Head of caudate nucleus (tissue), 42 donors: ENCODE measurements at regions not wholly inside any gene's neighbourhood (a gene's known extent, or its start where the extent isn't known, plus 50 kb on each side); places are given as distances from the start of the nearest gene placed in this dataset.
A peak's percentile ranks its signal among the peaks of the same experiment; 100 is the strongest.
"Not testable (repeated sequence)": the region's sequence is repeated elsewhere in the genome, so short reads cannot be mapped to it uniquely, and the experiment has no call there.

Source experiments
- DNase-seq, 42 donors: peaks; one replicate each; pipeline versions ENCODE4 v3.0.0 to v3.0.0-alpha.2; 2020 to 2021; ENCODE audit warnings: mixed read lengths in 7 of 42
- intact Hi-C: fragments of 100-400 bp; cut with DNase I; formaldehyde crosslinking; loops from one replicate; pipeline ENCODE4 v1.15.0; 2022

GRCh38 chr2:14420851-14421250 lies 211.7 kb upstream of the LRATD1 start:
- intact Hi-C loops, result no loop called here
- no peak for DNase-seq

DNA sequence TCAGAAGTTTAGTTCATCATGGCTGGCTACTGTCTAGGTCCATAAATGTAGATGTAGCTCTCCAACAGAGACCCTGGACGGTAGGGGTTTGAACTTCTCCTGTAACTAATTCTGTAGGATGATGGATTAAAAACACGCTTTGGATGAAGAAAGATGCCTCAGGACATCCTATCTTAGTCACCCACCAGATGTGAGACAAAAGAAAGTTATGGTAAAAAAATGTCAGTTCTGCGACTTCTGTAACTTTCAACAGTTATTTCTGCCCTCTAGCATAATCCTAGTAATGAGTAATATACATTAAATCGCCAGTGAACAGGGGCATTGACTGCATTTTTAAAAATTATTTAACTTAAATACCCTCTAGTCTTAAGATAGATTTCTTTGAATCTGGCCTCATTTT lies 210.1 kb upstream of the LRATD1 start:
- DNase-seq, result no peak
- intact Hi-C loops, result no loop called here

GRCh38 chr2:14423145-14423906 lies 209.2 kb upstream of the LRATD1 start:
- DNase-seq, result no peak
- intact Hi-C loops, result no loop called here

DNA sequence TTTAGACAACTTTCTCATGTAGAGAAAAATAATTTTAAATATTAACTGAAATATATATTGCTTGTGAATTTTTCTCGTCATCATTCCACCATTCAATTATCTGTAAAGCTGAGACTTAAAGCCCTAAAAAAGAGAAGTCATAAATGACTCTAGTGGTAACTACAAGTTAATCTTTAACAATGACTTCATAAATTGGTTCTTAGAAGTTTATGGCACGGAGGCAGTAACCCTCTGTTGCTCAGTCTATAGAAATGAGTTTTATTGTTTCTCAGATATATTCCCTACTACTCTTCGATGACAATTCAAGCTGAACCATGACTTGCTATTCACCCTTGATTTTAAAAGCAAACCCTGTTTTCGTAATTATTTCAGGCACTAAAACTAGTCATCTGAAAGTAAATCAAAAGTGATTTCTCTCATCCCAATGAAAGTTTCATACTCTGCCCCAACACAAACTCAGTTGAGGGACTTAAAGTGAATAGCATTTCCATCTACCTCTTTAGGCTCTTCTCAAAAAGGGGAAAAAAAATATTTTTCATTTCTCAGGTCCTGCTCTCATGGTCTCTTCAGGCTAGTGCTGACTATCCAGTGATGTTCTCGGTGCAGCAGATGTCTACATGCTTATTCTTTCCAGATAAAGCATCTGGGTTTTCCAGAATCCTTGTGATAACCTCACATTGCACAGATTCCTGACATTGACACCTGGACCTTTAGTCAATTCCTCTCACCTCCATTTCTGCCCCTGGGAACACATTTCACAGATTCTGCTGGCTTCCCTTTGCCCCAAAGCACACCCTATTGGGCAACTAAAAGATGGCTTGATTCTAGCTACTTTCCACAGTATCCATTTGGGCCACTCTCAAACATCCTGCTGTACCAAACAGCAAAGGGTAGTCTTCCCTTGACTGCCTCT lies 207.8 kb upstream of the LRATD1 start:
- intact Hi-C loops, result no loop called here
- DNase-seq, result no peak

DNA sequence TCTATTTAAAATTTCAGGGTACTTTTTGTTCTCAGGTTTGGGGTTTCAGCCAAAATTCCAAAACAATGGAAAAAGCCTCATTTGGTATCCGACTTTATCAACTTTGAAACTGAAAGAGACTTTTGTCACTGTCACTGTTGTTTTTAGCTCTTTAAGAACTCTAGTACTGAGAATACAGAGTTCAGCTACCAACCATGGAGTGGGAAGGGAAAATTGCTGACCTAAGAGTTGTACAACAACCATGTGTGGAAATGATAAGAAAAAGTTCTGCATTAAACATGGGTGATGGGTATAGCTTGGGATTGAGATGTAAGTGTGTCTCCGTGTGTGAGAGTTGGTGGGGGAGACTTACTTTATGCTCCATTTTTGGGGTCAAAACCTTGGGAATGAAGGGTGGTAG lies 206.6 kb upstream of the LRATD1 start:
- no peak for DNase-seq
- intact Hi-C loops, result no loop called here

- DNase-seq, result peak in 1 of 42 donors; percentile 11
- intact Hi-C loops, result no loop called here
Measured at GRCh38 chr2:14428056-14428455, 204.5 kb upstream of the LRATD1 start.

DNA sequence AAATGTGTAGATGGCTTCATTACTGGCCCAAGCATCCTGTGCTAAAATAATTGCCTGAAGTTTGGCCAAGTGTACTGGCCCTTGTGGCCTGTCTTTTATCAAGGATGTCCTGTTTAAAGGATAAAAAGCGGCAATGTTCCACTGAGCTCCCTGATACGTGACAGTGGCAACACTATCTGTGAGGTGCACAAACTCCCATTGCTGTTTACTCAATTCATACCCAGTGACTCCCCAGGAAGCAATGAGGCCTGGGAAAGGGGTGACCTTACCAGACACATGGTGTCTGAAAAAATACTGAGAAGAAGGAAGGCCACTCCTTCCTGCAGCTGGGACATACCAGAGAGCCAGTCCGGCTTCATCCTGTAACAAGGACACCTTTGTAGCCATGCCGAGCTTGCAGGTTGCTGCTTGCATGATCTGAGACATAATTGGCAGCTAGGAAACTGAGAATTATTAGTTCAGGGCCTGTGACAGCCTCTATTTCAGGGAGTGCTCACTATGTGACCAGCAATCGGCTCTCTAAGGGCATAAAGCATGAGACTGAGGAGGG lies 198.5 kb upstream of the LRATD1 start:
- DNase-seq, result no peak
- intact Hi-C loops, result no loop called here

DNA sequence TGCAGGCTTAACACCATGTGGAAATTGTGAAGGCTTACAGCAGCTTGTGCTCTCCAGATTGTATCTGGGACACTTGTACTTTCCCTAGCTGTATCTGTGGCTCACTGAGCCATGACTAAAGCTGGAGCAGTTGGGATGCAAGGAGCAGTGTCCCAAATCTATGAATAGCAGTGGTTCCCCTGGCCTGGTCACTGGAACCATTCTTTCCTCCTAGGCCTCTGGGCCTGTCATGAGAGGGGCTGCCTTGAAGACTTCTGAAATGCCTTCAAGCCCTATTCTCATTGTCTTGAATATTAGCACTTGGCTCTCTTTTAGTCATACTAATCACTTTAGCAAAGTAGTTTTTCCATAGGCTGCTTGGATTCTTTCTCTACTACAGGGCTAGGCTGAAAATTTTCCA lies 186.8 kb upstream of the LRATD1 start:
- intact Hi-C loops, result no loop called here
- no peak for DNase-seq

DNA sequence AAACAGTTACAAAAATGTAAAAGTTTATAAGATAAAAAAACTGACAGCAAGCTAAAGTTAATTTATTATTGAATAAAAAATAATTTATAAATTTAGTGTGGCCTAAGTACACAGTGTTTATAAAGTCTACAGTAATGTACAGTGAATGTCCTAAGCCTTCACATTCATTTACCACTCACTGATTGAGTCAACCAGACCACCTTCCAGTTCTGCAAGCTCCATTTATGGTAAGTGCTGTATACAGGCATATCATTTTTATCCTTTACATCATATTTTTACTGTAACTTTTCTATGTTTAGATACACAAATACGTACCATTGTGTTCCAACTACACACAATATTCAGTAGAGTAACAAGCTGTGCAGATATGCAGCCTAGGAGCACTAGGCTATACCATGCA lies 184.2 kb upstream of the LRATD1 start:
- no peak for DNase-seq
- intact Hi-C loops, result no loop called here

GRCh38 chr2:14451312-14451711 lies 181.2 kb upstream of the LRATD1 start:
- no peak for DNase-seq
- intact Hi-C loops, result no loop called here

- DNase-seq, result no peak
- intact Hi-C loops, result no loop called here
Measured at GRCh38 chr2:14454202-14454601, 178.3 kb upstream of the LRATD1 start.

GRCh38 chr2:14459786-14460325 lies 172.7 kb upstream of the LRATD1 start:
- intact Hi-C loops, result no loop called here
- DNase-seq, result no peak

DNA sequence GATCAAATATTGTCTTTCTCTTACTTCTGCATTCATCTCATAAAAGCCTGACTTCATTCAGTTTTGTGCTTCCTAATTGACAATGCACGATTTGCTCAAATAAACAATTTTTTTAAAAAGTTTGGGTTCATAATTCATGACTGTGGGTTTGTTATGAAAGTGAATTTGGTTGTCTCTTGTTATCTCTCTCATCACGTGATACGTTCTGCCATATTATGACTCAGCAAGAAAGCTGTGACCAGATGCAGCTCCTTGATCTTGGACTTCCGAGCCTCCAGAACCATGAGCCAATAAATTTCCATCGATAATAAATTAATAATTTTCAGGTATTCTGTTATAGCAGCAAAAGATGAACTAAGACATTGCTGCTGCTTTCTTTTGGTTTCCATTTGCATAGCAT lies 156.5 kb upstream of the LRATD1 start:
- intact Hi-C loops, result no loop called here

DNA sequence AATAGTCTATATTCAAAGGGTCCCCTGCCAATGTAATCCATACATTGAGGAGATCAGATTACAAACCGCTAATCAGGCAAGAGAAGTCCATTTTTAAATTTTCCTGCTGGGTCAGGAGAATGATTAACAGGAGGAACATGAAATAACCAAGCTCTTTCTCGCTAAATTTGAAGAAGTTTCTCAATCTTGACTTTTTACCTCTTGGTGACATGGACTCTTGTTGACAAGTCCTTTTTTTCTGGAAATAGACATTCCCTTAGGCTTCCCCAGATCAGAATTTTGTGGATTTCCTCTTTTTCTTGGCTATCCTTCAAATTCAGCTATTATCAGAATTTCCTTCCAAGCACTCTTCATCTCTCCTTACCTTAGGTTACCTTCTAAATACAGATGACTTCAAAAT lies 153.0 kb upstream of the LRATD1 start:
- DNase-seq, result no peak
- intact Hi-C loops, result no loop called here

More for the DNA sequence above, 156.5 kb upstream of the LRATD1 start:
- no peak for DNase-seq

GRCh38 chr2:14480120-14480519 lies 152.4 kb upstream of the LRATD1 start:
- intact Hi-C loops, result no loop called here

DNA sequence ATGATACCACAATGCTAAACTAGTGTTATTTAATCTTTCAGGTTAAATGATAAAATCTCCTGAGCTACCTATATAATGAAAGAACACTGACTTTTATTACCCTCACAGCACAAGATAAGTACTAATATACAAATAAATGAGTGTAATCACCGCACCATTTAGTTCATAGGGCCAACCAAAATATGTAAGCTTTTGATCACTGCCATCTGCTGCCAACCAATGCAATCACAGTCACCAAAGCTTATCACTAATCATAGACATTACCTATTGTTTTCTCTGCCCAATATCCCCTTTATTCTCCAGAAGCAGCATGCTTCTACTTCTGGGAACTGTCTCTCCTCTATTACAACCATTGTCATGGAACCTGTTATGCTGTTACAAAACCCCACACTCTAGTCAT lies 151.6 kb upstream of the LRATD1 start:
- no peak for DNase-seq
- intact Hi-C loops, result no loop called here

More at GRCh38 chr2:14480120-14480519, 152.4 kb upstream of the LRATD1 start:
- DNase-seq, result no peak

GRCh38 chr2:14492920-14493503 lies 139.5 kb upstream of the LRATD1 start:
- intact Hi-C loops, result no loop called here
- no peak for DNase-seq

DNA sequence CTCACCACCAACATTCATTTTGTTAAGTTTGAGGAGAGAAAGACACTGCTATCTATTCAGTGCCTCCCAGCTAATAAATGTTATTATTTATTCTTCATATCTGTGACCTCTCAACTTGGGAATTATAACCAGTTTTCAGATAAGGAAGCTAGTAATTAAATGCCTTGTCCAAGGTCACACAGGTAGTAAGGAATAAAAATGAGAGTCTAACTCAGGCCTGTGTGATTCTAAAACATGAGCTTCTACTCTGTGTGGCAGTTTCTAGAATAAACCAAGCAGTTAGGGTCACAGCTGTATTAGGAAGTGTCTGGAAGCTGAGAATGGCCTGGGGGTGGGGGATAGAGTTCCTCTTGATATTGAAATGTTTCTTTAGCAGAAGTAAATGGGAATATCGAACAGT lies 137.8 kb upstream of the LRATD1 start:
- intact Hi-C loops, result no loop called here
- no peak for DNase-seq

DNA sequence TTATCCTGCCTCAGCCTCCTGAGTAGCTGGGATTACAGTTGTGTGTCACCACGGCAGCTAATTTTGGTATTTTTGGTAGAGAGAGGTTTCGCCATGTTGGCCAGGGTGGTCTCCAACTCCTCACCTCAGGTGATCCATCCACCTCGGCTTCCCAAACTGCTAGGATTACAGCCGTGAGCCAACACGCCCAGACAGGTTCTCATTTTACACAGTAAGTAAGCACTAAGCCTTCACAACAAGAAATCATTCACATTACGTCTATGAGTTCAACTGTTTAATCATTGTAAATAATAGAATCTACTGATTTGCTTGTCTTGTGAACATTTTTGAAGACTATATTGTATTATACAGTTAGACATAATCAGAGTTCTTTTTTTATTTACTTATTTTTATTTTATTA lies 131.5 kb upstream of the LRATD1 start:
- DNase-seq, result no peak
- intact Hi-C loops, result no loop called here

DNA sequence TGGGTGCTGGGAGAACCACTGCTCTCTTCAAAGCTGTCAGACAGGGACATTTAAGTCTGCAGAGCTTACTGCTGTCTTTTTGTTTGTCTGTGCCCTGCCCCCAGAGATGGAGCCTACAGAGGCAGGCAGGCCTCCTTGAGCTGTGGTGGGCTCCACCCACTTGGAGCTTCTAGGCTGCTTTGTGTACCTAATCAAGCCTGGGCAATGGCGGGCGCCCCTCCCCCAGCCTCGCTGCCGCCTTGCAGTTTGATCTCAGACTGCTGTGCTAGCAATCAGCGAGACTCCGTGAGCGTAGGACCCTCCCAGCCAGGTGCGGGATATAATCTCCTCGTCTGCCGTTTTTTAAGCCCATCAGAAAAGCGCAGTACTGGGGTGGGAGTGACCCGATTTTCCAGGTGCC lies 125.6 kb upstream of the LRATD1 start:
- intact Hi-C loops, result not testable (repeated sequence)

More for the DNA sequence above, 125.6 kb upstream of the LRATD1 start:
- DNase-seq, result not testable (repeated sequence)
